CD4-positive, CD25-positive, alpha-beta regulatory T cell (primary cell): ENCODE measurements at regions not wholly inside any gene's neighbourhood (a gene's known extent, or its start where the extent isn't known, plus 50 kb on each side); places are given as distances from the start of the nearest gene placed in this dataset.
"Not testable (repeated sequence)": the region's sequence is repeated elsewhere in the genome, so short reads cannot be mapped to it uniquely, and the experiment has no call there.

Experiments used
- ATAC-seq, 2 donors: fragments of 150-1000 bp; cut with Tn5 transposase; one replicate each; pipeline ENCODE4 v1.10.0; 2021; ENCODE audit warnings: low read depth in 2 of 2, moderate number of reproducible peaks in 2 of 2, moderate library complexity in 1 of 2
- DNase-seq, 3 donors: peaks; one replicate each; pipeline versions ENCODE4 v3.0.0 to v3.0.0-alpha.2; 2012 to 2022; ENCODE audit warnings: mixed read lengths in 1 of 3
- H3K27ac ChIP-seq: one replicate; pipeline ENCODE4 v1.7.0; 2013; ENCODE audit warnings: mild to moderate bottlenecking, low read length; ENCODE audit not compliant: insufficient read depth, poor library complexity, severe bottlenecking
- H3K27me3 ChIP-seq: one replicate; pipeline ENCODE4 v1.7.0; 2013; ENCODE audit warnings: low read length; ENCODE audit not compliant: control insufficient read depth, insufficient read depth
- H3K36me3 ChIP-seq: one replicate; pipeline ENCODE4 v1.7.0; 2013; ENCODE audit warnings: mild to moderate bottlenecking, low read length, moderate library complexity; ENCODE audit not compliant: control insufficient read depth, insufficient read depth
- H3K4me1 ChIP-seq: 2 replicates; pipeline ENCODE4 v1.7.0; 2013; ENCODE audit warnings: mild to moderate bottlenecking, low read length; ENCODE audit not compliant: insufficient read depth, control insufficient read depth, poor library complexity, severe bottlenecking
- H3K4me3 ChIP-seq: one replicate; pipeline ENCODE4 v1.7.0; 2013; ENCODE audit warnings: low read depth, mild to moderate bottlenecking, low read length, moderate library complexity
- H3K9me3 ChIP-seq, 2 experiments: 1 replicate in 1 of 2; 2 replicates in 1 of 2; pipeline ENCODE4 v1.7.0; 2013; ENCODE audit warnings: low read length in 2 of 2, mild to moderate bottlenecking in 1 of 2, moderate library complexity in 1 of 2; ENCODE audit not compliant: control insufficient read depth in 2 of 2
- H3K27ac Mint-ChIP-seq, 3 donors: one replicate each; pipeline ENCODE4 v1.8.0; 2020 to 2022; ENCODE audit warnings: mild to moderate bottlenecking in 3 of 3, mixed read lengths in 3 of 3, moderate library complexity in 2 of 3
- H3K27me3 Mint-ChIP-seq: one replicate; pipeline ENCODE4 v1.8.0; 2022; ENCODE audit warnings: mild to moderate bottlenecking, mixed read lengths
- H3K36me3 Mint-ChIP-seq: one replicate; pipeline ENCODE4 v1.8.0; 2020; ENCODE audit warnings: mixed read lengths
- H3K4me1 Mint-ChIP-seq, 4 donors: one replicate each; pipeline ENCODE4 v1.8.0; 2020 to 2022; ENCODE audit warnings: mixed read lengths in 4 of 4, mild to moderate bottlenecking in 1 of 4
- H3K4me3 Mint-ChIP-seq, 4 donors: one replicate each; pipeline ENCODE4 v1.8.0; 2020 to 2022; ENCODE audit warnings: mild to moderate bottlenecking in 4 of 4, mixed read lengths in 4 of 4, moderate library complexity in 3 of 4
- H3K9me3 Mint-ChIP-seq, 7 donors: one replicate each; pipeline ENCODE4 v1.8.0; 2020 to 2022; ENCODE audit warnings: mixed read lengths in 7 of 7, mild to moderate bottlenecking in 3 of 7, moderate library complexity in 2 of 7

GRCh38 chr6:6483733-6484132, 104.8 kb upstream of the LY86 start:
- DNase-seq (no peak), ATAC-seq (no peak)
- Histone ChIP-seq H3K27me3 (no peaks in the 10 kb centered on the region), H3K36me3 (no peaks in the 10 kb centered on the region), H3K27ac (no peak overlapping the region), H3K4me1 (no peaks in the 10 kb centered on the region), H3K9me3 (no peaks in the 10 kb centered on the region), H3K4me3 (no peak overlapping the region)
- no peaks in the 10 kb centered on the region for H3K4me1 Mint-ChIP-seq
- H3K27ac Mint-ChIP-seq: no peak overlapping the region
- H3K27me3 Mint-ChIP-seq: peaks cover under 1% of the 10 kb centered on the region
- H3K4me3 Mint-ChIP-seq: no peak overlapping the region
- no peaks in the 10 kb centered on the region for H3K36me3 Mint-ChIP-seq
- H3K9me3 Mint-ChIP-seq: peaks cover 0 to 4% (median 0%) of the 10 kb centered on the region in 7 donors

- Histone ChIP-seq H3K4me3 (no peak overlapping the region), H3K36me3 (no peaks in the 10 kb centered on the region), H3K27me3 (no peaks in the 10 kb centered on the region), H3K27ac (no peak overlapping the region), H3K4me1 (no peaks in the 10 kb centered on the region), H3K9me3 (no peaks in the 10 kb centered on the region)
- no peaks in the 10 kb centered on the region for H3K36me3 Mint-ChIP-seq
- H3K4me3 Mint-ChIP-seq: no peak overlapping the region
- peaks cover 0 to 4% (median 0%) of the 10 kb centered on the region in 7 donors for H3K9me3 Mint-ChIP-seq
- ATAC-seq: no peak
- DNase-seq: no peak
- no peaks in the 10 kb centered on the region for H3K4me1 Mint-ChIP-seq
- no peaks in the 10 kb centered on the region for H3K27me3 Mint-ChIP-seq
- H3K27ac Mint-ChIP-seq: no peak overlapping the region
Observed at GRCh38 chr6:6484681-6485080, 103.8 kb upstream of the LY86 start.

GRCh38 chr6:6486595-6486994, 101.9 kb upstream of the LY86 start:
- peaks cover 0 to 4% (median 0%) of the 10 kb centered on the region in 7 donors for H3K9me3 Mint-ChIP-seq
- DNase-seq (no peak), ATAC-seq (no peak)
- no peak overlapping the region for H3K27ac ChIP-seq
- no peaks in the 10 kb centered on the region for H3K36me3 ChIP-seq
- H3K36me3 Mint-ChIP-seq: no peaks in the 10 kb centered on the region
- no peak overlapping the region for H3K27ac Mint-ChIP-seq
- no peaks in the 10 kb centered on the region for H3K27me3 Mint-ChIP-seq
- H3K4me1 ChIP-seq: no peaks in the 10 kb centered on the region
- no peak overlapping the region for H3K4me3 ChIP-seq
- no peaks in the 10 kb centered on the region for H3K9me3 ChIP-seq
- H3K27me3 ChIP-seq: no peaks in the 10 kb centered on the region
- H3K4me3 Mint-ChIP-seq: no peak overlapping the region
- no peaks in the 10 kb centered on the region for H3K4me1 Mint-ChIP-seq

- H3K4me1 Mint-ChIP-seq: no peaks in the 10 kb centered on the region
- H3K27me3 ChIP-seq: no peaks in the 10 kb centered on the region
- no peak overlapping the region for H3K27ac Mint-ChIP-seq
- peaks cover 0 to under 1% (median 0%) of the 10 kb centered on the region in 7 donors for H3K9me3 Mint-ChIP-seq
- H3K36me3 ChIP-seq: no peaks in the 10 kb centered on the region
- H3K27ac ChIP-seq: no peak overlapping the region
- no peaks in the 10 kb centered on the region for H3K9me3 ChIP-seq
- no peak overlapping the region for H3K4me3 Mint-ChIP-seq
- ATAC-seq (no peak), DNase-seq (no peak)
- no peaks in the 10 kb centered on the region for H3K27me3 Mint-ChIP-seq
- H3K4me3 ChIP-seq: no peak overlapping the region
- H3K4me1 ChIP-seq: no peaks in the 10 kb centered on the region
- no peaks in the 10 kb centered on the region for H3K36me3 Mint-ChIP-seq
Observed at GRCh38 chr6:6491761-6492160, 96.8 kb upstream of the LY86 start.

- Mint-ChIP-seq H3K9me3 (no peaks in the 10 kb centered on the region), H3K4me3 (no peak overlapping the region)
Observed at GRCh38 chr6:6492675-6493074, 95.8 kb upstream of the LY86 start.

GRCh38 chr6:6494139-6494538, 94.4 kb upstream of the LY86 start:
- not testable (repeated sequence) for H3K4me3 Mint-ChIP-seq, H3K27ac Mint-ChIP-seq, H3K9me3 ChIP-seq, H3K4me1 Mint-ChIP-seq, H3K9me3 Mint-ChIP-seq, H3K27ac ChIP-seq, H3K27me3 ChIP-seq, H3K4me3 ChIP-seq, H3K4me1 ChIP-seq, H3K36me3 Mint-ChIP-seq, ATAC-seq, H3K36me3 ChIP-seq, H3K27me3 Mint-ChIP-seq
- DNase-seq: peak in 1 of 3 donors; percentile 9

More at GRCh38 chr6:6492675-6493074, 95.8 kb upstream of the LY86 start:
- Mint-ChIP-seq H3K36me3 (no peaks in the 10 kb centered on the region), H3K4me1 (no peaks in the 10 kb centered on the region), H3K27ac (no peak overlapping the region), H3K27me3 (no peaks in the 10 kb centered on the region)
- H3K4me3 ChIP-seq: no peak overlapping the region
- no peaks in the 10 kb centered on the region for H3K36me3 ChIP-seq
- no peaks in the 10 kb centered on the region for H3K4me1 ChIP-seq
- DNase-seq (no peak), ATAC-seq (no peak)
- no peak overlapping the region for H3K27ac ChIP-seq
- H3K9me3 ChIP-seq: no peaks in the 10 kb centered on the region
- no peaks in the 10 kb centered on the region for H3K27me3 ChIP-seq

GRCh38 chr6:6494677-6495076, 93.8 kb upstream of the LY86 start:
- ATAC-seq (no peak), DNase-seq (peak in 1 of 3 donors; percentile 4)
- Histone ChIP-seq H3K4me1 (no peaks in the 10 kb centered on the region), H3K4me3 (no peak overlapping the region), H3K27me3 (no peaks in the 10 kb centered on the region), H3K27ac (no peak overlapping the region), H3K9me3 (no peaks in the 10 kb centered on the region), H3K36me3 (no peaks in the 10 kb centered on the region)
- Mint-ChIP-seq H3K27ac (no peak overlapping the region), H3K9me3 (no peaks in the 10 kb centered on the region), H3K27me3 (no peaks in the 10 kb centered on the region), H3K4me1 (no peaks in the 10 kb centered on the region), H3K36me3 (no peaks in the 10 kb centered on the region), H3K4me3 (no peak overlapping the region)

- Mint-ChIP-seq H3K27me3 (no peaks in the 10 kb centered on the region), H3K36me3 (no peaks in the 10 kb centered on the region), H3K27ac (no peak overlapping the region), H3K9me3 (no peaks in the 10 kb centered on the region), H3K4me1 (no peaks in the 10 kb centered on the region), H3K4me3 (no peak overlapping the region)
- H3K36me3 ChIP-seq: no peaks in the 10 kb centered on the region
- H3K4me3 ChIP-seq: no peak overlapping the region
- H3K9me3 ChIP-seq: no peaks in the 10 kb centered on the region
- H3K27me3 ChIP-seq: no peaks in the 10 kb centered on the region
- no peak overlapping the region for H3K27ac ChIP-seq
- ATAC-seq (no peak), DNase-seq (no peak)
- H3K4me1 ChIP-seq: no peaks in the 10 kb centered on the region
Observed at GRCh38 chr6:6495851-6496250, 92.7 kb upstream of the LY86 start.
